ENCODE measurements at regions not wholly inside any gene's neighbourhood (a gene's known extent, or its start where the extent isn't known, plus 50 kb on each side); places are given as distances from the start of the nearest gene placed in this dataset.

DNA sequence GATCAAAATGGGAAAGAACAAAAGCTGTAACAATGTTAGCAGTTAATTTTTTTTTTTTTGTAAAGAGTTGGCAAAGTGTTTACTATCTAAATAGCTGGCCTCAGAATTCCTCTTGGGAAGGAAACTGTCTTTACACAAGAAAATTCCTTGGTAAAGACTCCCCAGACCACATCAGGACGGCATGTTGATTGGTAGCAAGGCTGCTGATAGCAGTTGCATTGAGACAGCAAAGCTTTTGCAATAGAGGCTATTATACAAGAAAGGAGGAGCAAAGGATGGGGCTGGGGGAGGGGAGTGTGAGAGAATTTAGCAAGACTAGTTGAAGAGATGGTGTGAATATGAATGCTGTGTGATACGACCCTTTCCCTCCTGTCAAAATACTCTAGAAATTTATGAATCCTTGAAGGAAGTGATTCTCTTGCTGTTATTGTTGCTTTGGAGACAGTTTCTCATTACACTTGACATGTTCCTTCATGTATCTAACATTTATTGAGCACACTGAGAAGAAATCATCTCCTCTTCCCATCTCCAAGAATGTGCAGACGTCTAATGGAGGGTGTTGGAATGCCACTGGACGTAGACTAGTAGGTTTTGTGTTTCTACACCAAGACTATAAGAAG, 355.6 kb downstream of the SIPA1L2 start:
- no peaks in the 10 kb centered on the region for H3K27me3 ChIP-seq (replicated peaks)
- H3K4me3 ChIP-seq (ENCODE audit: low read depth, low read length), result no peak overlapping the region
- TF ChIP-seq, protein P1, sequence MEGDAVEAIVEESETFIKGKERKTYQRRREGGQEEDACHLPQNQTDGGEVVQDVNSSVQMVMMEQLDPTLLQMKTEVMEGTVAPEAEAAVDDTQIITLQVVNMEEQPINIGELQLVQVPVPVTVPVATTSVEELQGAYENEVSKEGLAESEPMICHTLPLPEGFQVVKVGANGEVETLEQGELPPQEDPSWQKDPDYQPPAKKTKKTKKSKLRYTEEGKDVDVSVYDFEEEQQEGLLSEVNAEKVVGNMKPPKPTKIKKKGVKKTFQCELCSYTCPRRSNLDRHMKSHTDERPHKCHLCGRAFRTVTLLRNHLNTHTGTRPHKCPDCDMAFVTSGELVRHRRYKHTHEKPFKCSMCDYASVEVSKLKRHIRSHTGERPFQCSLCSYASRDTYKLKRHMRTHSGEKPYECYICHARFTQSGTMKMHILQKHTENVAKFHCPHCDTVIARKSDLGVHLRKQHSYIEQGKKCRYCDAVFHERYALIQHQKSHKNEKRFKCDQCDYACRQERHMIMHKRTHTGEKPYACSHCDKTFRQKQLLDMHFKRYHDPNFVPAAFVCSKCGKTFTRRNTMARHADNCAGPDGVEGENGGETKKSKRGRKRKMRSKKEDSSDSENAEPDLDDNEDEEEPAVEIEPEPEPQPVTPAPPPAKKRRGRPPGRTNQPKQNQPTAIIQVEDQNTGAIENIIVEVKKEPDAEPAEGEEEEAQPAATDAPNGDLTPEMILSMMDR (IDR thresholded peaks at IDR 0.05; ENCODE audit: low read depth, low read length, missing control alignments), result no peak
- in situ Hi-C loops (cut with HindIII; ENCODE audit: low pct_ligation_motif_present, low sequenced_read_pairs), result no loop called here
- H3K27ac ChIP-seq, result no peak overlapping the region
- no peaks in the 10 kb centered on the region for H3K36me3 ChIP-seq (replicated peaks)
- DNase-seq, result no peak

DNA sequence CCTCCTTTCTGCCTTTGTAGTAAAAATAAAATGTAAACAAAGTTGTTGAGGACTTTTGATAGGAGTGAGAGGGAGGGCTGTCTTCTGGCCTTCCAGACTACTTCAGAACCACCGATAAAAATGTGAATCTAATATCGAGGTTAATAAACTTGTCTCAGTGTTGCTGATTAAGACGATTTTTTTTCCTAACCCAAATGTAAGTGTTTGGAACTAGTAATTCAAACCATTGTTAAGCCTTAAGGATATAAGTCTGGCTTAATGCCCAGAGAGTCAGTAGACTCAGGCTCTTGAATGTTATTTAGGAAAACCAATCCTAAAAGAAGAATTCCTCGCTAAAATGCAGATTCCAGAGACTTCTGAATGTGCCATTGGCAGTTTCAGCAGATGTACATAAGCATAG, 356.9 kb downstream of the SIPA1L2 start:
- H3K36me3 ChIP-seq (replicated peaks), result no peaks in the 10 kb centered on the region
- TF ChIP-seq, protein P1 (IDR thresholded peaks at IDR 0.05; ENCODE audit: low read depth, low read length, missing control alignments), result no peak
- DNase-seq, result no peak
- H3K4me3 ChIP-seq (ENCODE audit: low read depth, low read length), result no peak overlapping the region
- no peaks in the 10 kb centered on the region for H3K27me3 ChIP-seq (replicated peaks)
- in situ Hi-C loops (cut with HindIII; ENCODE audit: low pct_ligation_motif_present, low sequenced_read_pairs), result no loop called here
- H3K27ac ChIP-seq, result no peak overlapping the region

DNA sequence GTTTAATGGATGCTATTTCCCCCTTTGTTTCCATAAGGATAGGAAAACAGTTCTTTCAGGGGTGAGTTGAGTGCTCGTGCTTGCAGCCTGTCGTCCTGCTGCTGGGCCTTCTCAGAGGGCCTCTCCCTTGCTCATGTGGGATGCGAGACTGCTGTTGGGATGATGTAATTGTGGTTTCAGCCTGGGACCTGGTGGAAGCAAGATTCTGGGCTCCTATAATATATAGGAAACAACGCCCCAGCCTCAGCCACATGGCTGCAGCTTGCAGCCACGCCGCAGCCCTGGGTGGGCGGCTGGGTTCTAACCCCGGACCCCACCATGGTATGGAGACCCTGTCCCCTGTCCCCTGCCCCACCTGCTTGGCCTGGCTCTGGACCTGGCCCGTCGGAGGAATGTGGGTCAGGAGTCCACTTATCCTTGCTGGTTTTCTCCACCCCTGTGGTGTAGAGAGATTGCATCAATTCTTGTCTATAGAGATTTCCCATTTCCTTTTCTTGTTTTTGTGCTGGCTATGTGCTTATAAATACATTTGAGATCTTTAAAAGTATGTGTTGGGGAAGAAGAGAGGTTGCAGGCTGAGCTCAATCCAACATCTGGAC, 357.8 kb downstream of the SIPA1L2 start:
- Histone ChIP-seq H3K27ac (no peak overlapping the region), H3K36me3 (replicated peaks) (no peaks in the 10 kb centered on the region), H3K4me3 (ENCODE audit: low read depth, low read length) (no peak overlapping the region), H3K27me3 (replicated peaks) (no peaks in the 10 kb centered on the region)
- DNase-seq, result peak; percentile 15
- in situ Hi-C loops (cut with HindIII; ENCODE audit: low pct_ligation_motif_present, low sequenced_read_pairs), result no loop called here
- TF ChIP-seq, protein P1 (IDR thresholded peaks at IDR 0.05; ENCODE audit: low read depth, low read length, missing control alignments), result no peak

DNA sequence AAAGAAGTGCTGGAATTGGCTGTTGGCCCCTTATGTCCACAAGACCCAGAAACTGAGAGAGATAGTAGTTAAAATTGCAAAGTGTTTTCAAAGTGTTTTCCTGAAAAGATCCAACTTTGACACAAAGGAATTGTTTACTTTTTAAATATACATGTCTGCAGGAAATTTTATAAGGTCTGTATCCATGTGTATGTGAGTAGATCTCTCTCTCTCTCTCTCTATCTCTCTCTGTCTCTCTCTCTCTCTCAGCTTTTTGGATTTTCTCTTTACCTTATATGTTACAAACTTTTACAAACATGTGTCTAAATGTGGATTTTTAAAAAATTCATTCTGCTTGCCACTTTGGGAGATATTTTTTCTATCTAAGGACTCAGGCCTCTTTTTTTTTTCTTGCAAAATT, 358.6 kb downstream of the SIPA1L2 start:
- H3K27me3 ChIP-seq (replicated peaks), result no peaks in the 10 kb centered on the region
- TF ChIP-seq, protein P1 (IDR thresholded peaks at IDR 0.05; ENCODE audit: low read depth, low read length, missing control alignments), result no peak
- in situ Hi-C loops (cut with HindIII; ENCODE audit: low pct_ligation_motif_present, low sequenced_read_pairs), result no loop called here
- H3K36me3 ChIP-seq (replicated peaks), result no peaks in the 10 kb centered on the region
- no peak overlapping the region for H3K4me3 ChIP-seq (ENCODE audit: low read depth, low read length)
- DNase-seq, result no peak
- H3K27ac ChIP-seq, result no peak overlapping the region

DNA sequence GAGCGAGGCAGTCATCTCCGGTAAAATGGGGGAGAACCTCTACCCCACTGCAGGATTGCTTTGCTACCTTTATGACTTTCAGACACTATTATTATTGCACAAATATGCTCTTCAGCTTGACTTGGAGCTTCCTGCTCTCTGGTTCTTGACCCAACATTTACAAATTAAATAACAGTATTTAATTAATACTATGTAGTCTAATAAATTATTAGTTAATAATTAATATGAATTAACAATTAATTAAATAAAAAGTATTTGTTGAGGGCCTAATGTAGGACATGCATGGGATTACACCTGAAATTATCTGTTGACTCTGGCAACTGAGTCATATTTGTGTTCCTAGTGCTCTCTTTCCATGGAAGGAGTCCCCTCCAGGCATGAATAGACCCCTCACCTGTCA, 359.9 kb downstream of the SIPA1L2 start:
- H3K27ac ChIP-seq, result no peak overlapping the region
- in situ Hi-C loops (cut with HindIII; ENCODE audit: low pct_ligation_motif_present, low sequenced_read_pairs), result no loop called here
- no peaks in the 10 kb centered on the region for H3K27me3 ChIP-seq (replicated peaks)
- TF ChIP-seq, protein P1 (IDR thresholded peaks at IDR 0.05; ENCODE audit: low read depth, low read length, missing control alignments), result no peak
- H3K4me3 ChIP-seq (ENCODE audit: low read depth, low read length), result no peak overlapping the region
- H3K36me3 ChIP-seq (replicated peaks), result no peaks in the 10 kb centered on the region
- no peak for DNase-seq
